ENCODE measurements at regions not wholly inside any gene's neighbourhood (a gene's known extent, or its start where the extent isn't known, plus 50 kb on each side); places are given as distances from the start of the nearest gene placed in this dataset.

- Histone ChIP-seq H3K4me2 (ENCODE audit: insufficient read depth, low read length) (no peak overlapping the region), H3K4me3 (replicated peaks in 1 of 3; ENCODE audit: insufficient read depth in 1 of 3, low read depth in 1 of 3, low read length in 3 of 3) (no peak overlapping the region), H3K79me2 (ENCODE audit: control insufficient read depth, insufficient read depth, low read length) (no peaks in the 10 kb centered on the region), H2AFZ (ENCODE audit: low read depth, low read length) (peak overlapping the region; percentile 38), H3K4me1 (ENCODE audit: control insufficient read depth, extremely low read depth, insufficient read depth, low read length) (no peaks in the 10 kb centered on the region), H3K9me1 (replicated peaks; ENCODE audit: control insufficient read depth, extremely low read depth, insufficient read depth, low read length) (no peaks in the 10 kb centered on the region), H3K9me3 (replicated peaks; ENCODE audit: control insufficient read depth, insufficient read depth, low read length) (no peaks in the 10 kb centered on the region), H4K20me1 (replicated peaks; ENCODE audit: control insufficient read depth, extremely low read depth, insufficient read depth, low read length) (no peaks in the 10 kb centered on the region), H3K36me3 (ENCODE audit: control insufficient read depth in 2 of 2, extremely low read depth in 1 of 2, insufficient read depth in 2 of 2, low read length in 2 of 2) (no peaks in the 10 kb centered on the region), H3K27me3 (ENCODE audit: control insufficient read depth in 2 of 2, insufficient read depth in 2 of 2, low read length in 2 of 2) (peaks cover 12 to 17% of the 10 kb centered on the region in 2 experiments), H3K9ac (replicated peaks; ENCODE audit: extremely low read depth, insufficient read depth, low read length) (no peak overlapping the region), H3K27ac (ENCODE audit: insufficient read depth, low read depth, low read length) (no peak overlapping the region)
- no peak for TF ChIP-seq MAX (IDR thresholded peaks at IDR 0.05; ENCODE audit: insufficient read depth, insufficient read length)
- no peak for TF ChIP-seq CTCF (IDR thresholded peaks at IDR 0.05; ENCODE audit: extremely low read depth in 1 of 2, insufficient read depth in 1 of 2, low read depth in 1 of 2, low read length in 2 of 2)
- TF ChIP-seq GATA2 (IDR thresholded peaks at IDR 0.05; ENCODE audit: insufficient read depth, insufficient read length, low read depth, low read length) = no peak
- TF ChIP-seq JUN (IDR thresholded peaks at IDR 0.05; ENCODE audit: borderline replicate concordance, insufficient read depth, insufficient read length, low read depth) = no peak
- TF ChIP-seq POLR2AphosphoS5 (IDR thresholded peaks at IDR 0.05; ENCODE audit: insufficient read depth, low read depth, low read length) = no peak
- no peak for TF ChIP-seq EZH2 (IDR thresholded peaks at IDR 0.05; ENCODE audit: borderline replicate concordance, low read depth, low read length, severe bottlenecking)
- no peak for TF ChIP-seq POLR2A (IDR thresholded peaks at IDR 0.05; ENCODE audit: low read depth, low read length)
- no peak for TF ChIP-seq MYC (IDR thresholded peaks at IDR 0.05; ENCODE audit: low read depth, low read length)
- no peak for TF ChIP-seq FOS (IDR thresholded peaks at IDR 0.05; ENCODE audit: borderline replicate concordance, insufficient read depth, low read length)
- no TSS peak for BruUV-seq (replicated peaks)
- no peak for DNase-seq (ENCODE audit: low read depth, low spot score)
- dilution Hi-C loops (cut with MboI; ENCODE audit: extremely low pct_ligation_motif_present, low sequenced_read_pairs) (no loop called here), intact Hi-C loops (cut with micrococcal nuclease) (loop anchor here (1.0 kb wide), 1 partner anchor 468 kb away; no protein-coding TSS in a partner anchor)
- ChIA-PET POLR2A (no interaction called here), CTCF (interaction anchor here (0.6 to 1.6 kb wide), 5 partner anchors 465 to 673 kb away, joined by 3 to 13 read pairs (median 3); no protein-coding TSS in a partner anchor)
- no peak for FAIRE-seq
These were observed 191.3 kb upstream of the RAI14 start for GRCh38 chr5:34464829-34465228.
